HEK293 (cell line): ENCODE measurements at regions not wholly inside any gene's neighbourhood (a gene's known extent, or its start where the extent isn't known, plus 50 kb on each side); places are given as distances from the start of the nearest gene placed in this dataset.

Experiments used
- CTCF ChIA-PET: fragments of 350-600 bp; formaldehyde crosslinking; extraction: SDS; loops from one replicate; lab custom pipeline; 2021; ENCODE audit warnings: antibody characterized with exemption; lab: Yijun Ruan, JAX
- POLR2A ChIA-PET: fragments of 300-600 bp; formaldehyde crosslinking; extraction: SDS; loops from one replicate; lab custom pipeline; 2020; ENCODE audit warnings: antibody characterized with exemption, inconsistent platforms; lab: Yijun Ruan, JAX
- H3K27ac ChIP-seq: fragments of 200-500 bp; sonication (Bioruptor generic); 2 replicates; pipeline ENCODE4 v1.5.1; 2014; ENCODE audit warnings: low read depth, low read length, control low read depth, inconsistent platforms; ENCODE audit errors: extremely low read depth
- H3K36me3 ChIP-seq, 2 experiments: fragments of 200-500 bp in 1 of 2; sonication (Bioruptor generic) in 1 of 2; 1 replicate in 1 of 2; 2 replicates in 1 of 2; pipeline ENCODE4 v1.5.1; 2014 to 2017; ENCODE audit warnings: inconsistent platforms in 2 of 2, low read length in 2 of 2; ENCODE audit not compliant: control insufficient read depth in 2 of 2, insufficient read depth in 1 of 2
- H3K4me1 ChIP-seq: fragments of 200-500 bp; sonication (Bioruptor generic); 2 replicates; pipeline ENCODE4 v1.5.1; 2014; ENCODE audit warnings: mild to moderate bottlenecking, low read length, inconsistent platforms; ENCODE audit not compliant: control insufficient read depth, insufficient read depth
- H3K4me3 ChIP-seq: 2 replicates; pipeline ENCODE4 v1.5.1; 2011; ENCODE audit warnings: low read depth, mild to moderate bottlenecking, control low read depth, low read length, moderate library complexity
- H3K9me3 ChIP-seq: fragments of 200-500 bp; sonication (Bioruptor generic); 2 replicates; pipeline ENCODE4 v1.5.1; 2014; ENCODE audit warnings: low read depth, low read length, inconsistent platforms; ENCODE audit not compliant: control insufficient read depth, insufficient read depth
- GLI2 ChIP-seq: fragments of 450-650 bp; formaldehyde crosslinking; IDR thresholded peaks from 2 replicates; pipeline ENCODE4; 2017; ENCODE audit warnings: missing biosample characterization, missing genetic modification characterization, low read depth, borderline replicate concordance
- HOXC10 ChIP-seq: sonication (generic); formaldehyde crosslinking; IDR thresholded peaks from 2 replicates; pipeline ENCODE4 v1.8.1; 2023; ENCODE audit warnings: mild to moderate bottlenecking, missing genetic modification reagents
- KLF10 ChIP-seq: fragments of 450-650 bp; IDR thresholded peaks from 2 replicates; pipeline ENCODE4 v1.5.1; 2018; ENCODE audit warnings: missing biosample characterization, mild to moderate bottlenecking, missing genetic modification characterization
- ZFP69B ChIP-seq: fragments of 450-650 bp; formaldehyde crosslinking; IDR thresholded peaks from 2 replicates; pipeline ENCODE4 v1.5.1; 2016; ENCODE audit warnings: missing biosample characterization, missing genetic modification characterization
- ZNF10 ChIP-seq: fragments of 450-650 bp; formaldehyde crosslinking; IDR thresholded peaks from 2 replicates; pipeline ENCODE4 v1.5.1; 2017; ENCODE audit warnings: missing biosample characterization, missing genetic modification characterization
- ZNF140 ChIP-seq: fragments of 450-650 bp; formaldehyde crosslinking; IDR thresholded peaks from 2 replicates; pipeline ENCODE4 v1.5.1; 2016; ENCODE audit warnings: missing biosample characterization, missing genetic modification characterization
- ZNF2 ChIP-seq: fragments of 450-650 bp; formaldehyde crosslinking; IDR thresholded peaks from 2 replicates; pipeline ENCODE4 v1.5.1; 2016; ENCODE audit warnings: missing biosample characterization, missing genetic modification characterization
- ZNF223 ChIP-seq: fragments of 450-650 bp; formaldehyde crosslinking; IDR thresholded peaks from 2 replicates; pipeline ENCODE4 v1.5.1; 2016; ENCODE audit warnings: missing biosample characterization, missing genetic modification characterization
- ZNF274 ChIP-seq, 2 experiments: fragments of 200-500 bp in 1 of 2; fragments of 450-650 bp in 1 of 2; sonication (Bioruptor generic) in 1 of 2; formaldehyde crosslinking in 1 of 2; IDR thresholded peaks; 2 replicates each; pipeline versions ENCODE4 v1.5.1 to v1.6.1; 2014 to 2016; ENCODE audit warnings: borderline replicate concordance in 1 of 2, inconsistent platforms in 1 of 2, low read length in 1 of 2, missing biosample characterization in 1 of 2, missing genetic modification characterization in 1 of 2
- ZNF391 ChIP-seq: fragments of 450-650 bp; formaldehyde crosslinking; IDR thresholded peaks from 2 replicates; pipeline ENCODE4 v1.5.1; 2016; ENCODE audit warnings: low read depth, missing biosample characterization, missing genetic modification characterization, borderline replicate concordance
- ZNF416 ChIP-seq: fragments of 450-650 bp; formaldehyde crosslinking; IDR thresholded peaks from 2 replicates; pipeline ENCODE4 v1.5.1; 2016; ENCODE audit warnings: missing biosample characterization, missing genetic modification characterization
- ZNF561 ChIP-seq: fragments of 450-650 bp; IDR thresholded peaks from 2 replicates; pipeline ENCODE4 v1.5.1; 2018; ENCODE audit warnings: missing biosample characterization, missing genetic modification characterization, borderline replicate concordance
- ZNF600 ChIP-seq: fragments of 450-650 bp; formaldehyde crosslinking; IDR thresholded peaks from 2 replicates; pipeline ENCODE4 v1.5.1; 2016; ENCODE audit warnings: missing biosample characterization, missing genetic modification characterization
- ZNF629 ChIP-seq: fragments of 450-650 bp; formaldehyde crosslinking; IDR thresholded peaks from 2 replicates; pipeline ENCODE4 v1.5.1; 2017; ENCODE audit warnings: missing biosample characterization, missing genetic modification characterization
- ZNF701 ChIP-seq: fragments of 450-650 bp; formaldehyde crosslinking; IDR thresholded peaks from 2 replicates; pipeline ENCODE4 v1.5.1; 2016; ENCODE audit warnings: missing biosample characterization, missing genetic modification characterization
- ZNF747 ChIP-seq: fragments of 450-650 bp; formaldehyde crosslinking; IDR thresholded peaks from 2 replicates; pipeline ENCODE4 v1.5.1; 2016; ENCODE audit warnings: missing biosample characterization, missing genetic modification characterization
- ZNF768 ChIP-seq: fragments of 450-650 bp; formaldehyde crosslinking; IDR thresholded peaks from 2 replicates; pipeline ENCODE4 v1.5.1; 2018; ENCODE audit warnings: missing biosample characterization, mild to moderate bottlenecking, missing genetic modification characterization
- ZNF837 ChIP-seq: fragments of 450-650 bp; formaldehyde crosslinking; IDR thresholded peaks from 2 replicates; pipeline ENCODE4 v1.5.1; 2016; ENCODE audit warnings: missing biosample characterization, missing genetic modification characterization
- ZSCAN30 ChIP-seq: fragments of 450-650 bp; IDR thresholded peaks from 2 replicates; pipeline ENCODE4 v1.5.1; 2018; ENCODE audit warnings: missing biosample characterization, mild to moderate bottlenecking, missing genetic modification characterization, moderate library complexity
- TF ChIP-seq, protein P1 (sequence below): fragments of 450-650 bp; IDR thresholded peaks from 2 replicates; pipeline ENCODE4 v1.5.1; 2018; ENCODE audit warnings: missing biosample characterization, missing genetic modification characterization
- TF ChIP-seq, protein P2 (sequence below): fragments of 450-650 bp; formaldehyde crosslinking; conservative IDR thresholded peaks from 2 replicates; pipeline ENCODE4 v1.5.1; 2016; ENCODE audit warnings: low read depth, missing biosample characterization, missing genetic modification characterization
- TF ChIP-seq, protein P3 (sequence below): fragments of 450-650 bp; formaldehyde crosslinking; IDR thresholded peaks from 2 replicates; pipeline ENCODE4 v1.5.1; 2016; ENCODE audit warnings: missing biosample characterization, missing genetic modification characterization
- TF ChIP-seq, protein P4 (sequence below): fragments of 450-650 bp; formaldehyde crosslinking; IDR thresholded peaks from 2 replicates; pipeline ENCODE4 v1.5.1; 2016; ENCODE audit warnings: missing biosample characterization, missing genetic modification characterization
- TF ChIP-seq, protein P5 (sequence below): fragments of 450-650 bp; formaldehyde crosslinking; IDR thresholded peaks from 2 replicates; pipeline ENCODE4 v1.5.1; 2016; ENCODE audit warnings: missing biosample characterization, missing genetic modification characterization

DNA sequence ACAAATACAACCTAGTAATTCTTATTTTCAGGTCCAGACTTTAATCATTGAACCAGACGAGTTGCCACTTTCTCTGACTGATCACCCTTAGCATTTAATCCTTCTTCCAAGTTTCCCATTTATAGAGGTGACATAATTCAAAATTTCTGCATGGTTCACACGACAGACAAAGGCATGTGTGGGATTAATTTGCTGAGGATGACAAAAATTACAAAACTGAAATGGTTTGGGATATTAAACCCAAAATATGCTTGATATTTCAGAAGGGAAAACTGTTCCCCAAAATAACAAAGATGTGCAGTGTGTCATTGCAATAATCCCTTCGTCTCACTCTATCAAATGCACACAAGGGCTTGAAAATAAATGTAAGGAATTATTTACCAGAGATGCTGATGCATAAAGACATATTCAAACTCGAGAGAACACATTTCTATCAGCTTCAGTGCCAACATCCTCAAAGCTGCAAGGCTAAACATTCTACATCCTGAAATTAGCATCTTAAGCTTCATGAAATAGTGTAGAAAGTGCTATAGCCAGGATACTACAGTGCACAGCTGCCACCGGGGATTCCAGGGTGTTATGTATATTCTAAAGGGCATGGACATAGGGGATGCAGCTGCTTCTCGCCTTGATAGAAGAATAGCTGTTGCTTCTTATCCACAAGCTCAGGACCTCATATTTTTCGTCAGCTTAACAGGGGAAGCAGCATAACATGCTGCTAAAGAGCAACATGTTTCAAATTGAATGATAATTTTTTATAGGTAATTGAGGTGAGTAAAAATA is 198.7 kb upstream of the SLITRK1 start:
- POLR2A ChIA-PET = no interaction called here
- CTCF ChIA-PET = no interaction called here
- Histone ChIP-seq H3K27ac (no peak overlapping the region), H3K36me3 (no peaks in the 10 kb centered on the region), H3K4me3 (no peak overlapping the region), H3K9me3 (no peaks in the 10 kb centered on the region), H3K4me1 (no peaks in the 10 kb centered on the region)
- TF ChIP-seq ZNF140 (no peak), KLF10 (no peak), ZNF747 (no peak), ZNF561 (tag by site-specific recombination) (no peak), ZNF629 (tag by site-specific recombination) (no peak), GLI2 (tag by site-specific recombination) (no peak), ZNF2 (tag by site-specific recombination) (no peak), ZNF768 (tag by site-specific recombination) (no peak), ZNF391 (tag by site-specific recombination) (no peak), ZNF10 (tag by site-specific recombination) (no peak), ZNF274 (IDR thresholded peaks at IDR 0.05; ENCODE audit: low read length) (no peak), ZNF274 (tag by site-specific recombination; IDR thresholded peaks at IDR 0.05; ENCODE audit: borderline replicate concordance) (no peak), ZNF837 (tag by site-specific recombination) (no peak), ZFP69B (tag by site-specific recombination) (no peak), ZNF223 (tag by site-specific recombination) (no peak), ZNF416 (tag by site-specific recombination) (no peak)
- TF ChIP-seq, protein P1, sequence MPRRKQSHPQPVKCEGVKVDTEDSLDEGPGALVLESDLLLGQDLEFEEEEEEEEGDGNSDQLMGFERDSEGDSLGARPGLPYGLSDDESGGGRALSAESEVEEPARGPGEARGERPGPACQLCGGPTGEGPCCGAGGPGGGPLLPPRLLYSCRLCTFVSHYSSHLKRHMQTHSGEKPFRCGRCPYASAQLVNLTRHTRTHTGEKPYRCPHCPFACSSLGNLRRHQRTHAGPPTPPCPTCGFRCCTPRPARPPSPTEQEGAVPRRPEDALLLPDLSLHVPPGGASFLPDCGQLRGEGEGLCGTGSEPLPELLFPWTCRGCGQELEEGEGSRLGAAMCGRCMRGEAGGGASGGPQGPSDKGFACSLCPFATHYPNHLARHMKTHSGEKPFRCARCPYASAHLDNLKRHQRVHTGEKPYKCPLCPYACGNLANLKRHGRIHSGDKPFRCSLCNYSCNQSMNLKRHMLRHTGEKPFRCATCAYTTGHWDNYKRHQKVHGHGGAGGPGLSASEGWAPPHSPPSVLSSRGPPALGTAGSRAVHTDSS (tag by site-specific recombination) = no peak
- TF ChIP-seq, protein P2, sequence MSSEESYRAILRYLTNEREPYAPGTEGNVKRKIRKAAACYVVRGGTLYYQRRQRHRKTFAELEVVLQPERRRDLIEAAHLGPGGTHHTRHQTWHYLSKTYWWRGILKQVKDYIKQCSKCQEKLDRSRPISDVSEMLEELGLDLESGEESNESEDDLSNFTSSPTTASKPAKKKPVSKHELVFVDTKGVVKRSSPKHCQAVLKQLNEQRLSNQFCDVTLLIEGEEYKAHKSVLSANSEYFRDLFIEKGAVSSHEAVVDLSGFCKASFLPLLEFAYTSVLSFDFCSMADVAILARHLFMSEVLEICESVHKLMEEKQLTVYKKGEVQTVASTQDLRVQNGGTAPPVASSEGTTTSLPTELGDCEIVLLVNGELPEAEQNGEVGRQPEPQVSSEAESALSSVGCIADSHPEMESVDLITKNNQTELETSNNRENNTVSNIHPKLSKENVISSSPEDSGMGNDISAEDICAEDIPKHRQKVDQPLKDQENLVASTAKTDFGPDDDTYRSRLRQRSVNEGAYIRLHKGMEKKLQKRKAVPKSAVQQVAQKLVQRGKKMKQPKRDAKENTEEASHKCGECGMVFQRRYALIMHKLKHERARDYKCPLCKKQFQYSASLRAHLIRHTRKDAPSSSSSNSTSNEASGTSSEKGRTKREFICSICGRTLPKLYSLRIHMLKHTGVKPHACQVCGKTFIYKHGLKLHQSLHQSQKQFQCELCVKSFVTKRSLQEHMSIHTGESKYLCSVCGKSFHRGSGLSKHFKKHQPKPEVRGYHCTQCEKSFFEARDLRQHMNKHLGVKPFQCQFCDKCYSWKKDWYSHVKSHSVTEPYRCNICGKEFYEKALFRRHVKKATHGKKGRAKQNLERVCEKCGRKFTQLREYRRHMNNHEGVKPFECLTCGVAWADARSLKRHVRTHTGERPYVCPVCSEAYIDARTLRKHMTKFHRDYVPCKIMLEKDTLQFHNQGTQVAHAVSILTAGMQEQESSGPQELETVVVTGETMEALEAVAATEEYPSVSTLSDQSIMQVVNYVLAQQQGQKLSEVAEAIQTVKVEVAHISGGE (tag by site-specific recombination) = no peak
- TF ChIP-seq, protein P3, sequence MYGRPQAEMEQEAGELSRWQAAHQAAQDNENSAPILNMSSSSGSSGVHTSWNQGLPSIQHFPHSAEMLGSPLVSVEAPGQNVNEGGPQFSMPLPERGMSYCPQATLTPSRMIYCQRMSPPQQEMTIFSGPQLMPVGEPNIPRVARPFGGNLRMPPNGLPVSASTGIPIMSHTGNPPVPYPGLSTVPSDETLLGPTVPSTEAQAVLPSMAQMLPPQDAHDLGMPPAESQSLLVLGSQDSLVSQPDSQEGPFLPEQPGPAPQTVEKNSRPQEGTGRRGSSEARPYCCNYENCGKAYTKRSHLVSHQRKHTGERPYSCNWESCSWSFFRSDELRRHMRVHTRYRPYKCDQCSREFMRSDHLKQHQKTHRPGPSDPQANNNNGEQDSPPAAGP (tag by site-specific recombination) = no peak

DNA sequence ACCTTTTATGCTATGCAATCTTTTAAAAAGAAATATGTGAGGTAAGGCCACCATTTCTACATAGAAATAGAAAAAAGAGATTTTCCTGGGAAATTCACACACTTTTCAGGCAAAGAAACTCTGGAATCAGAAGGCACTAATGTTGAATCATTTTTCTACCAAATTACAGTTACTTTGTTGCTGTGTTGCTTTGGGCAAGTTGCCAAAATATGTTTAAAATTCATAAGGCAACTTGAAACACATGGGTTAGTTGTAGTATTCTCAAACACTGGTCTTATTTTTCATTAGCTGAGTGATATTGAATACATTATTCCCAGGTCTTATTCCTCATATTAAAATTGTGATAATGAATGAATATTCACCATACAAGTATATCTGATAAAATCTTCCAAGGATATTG is 195.0 kb upstream of the SLITRK1 start:
- ChIA-PET POLR2A (no interaction called here), CTCF (no interaction called here)
- Histone ChIP-seq H3K4me3 (no peak overlapping the region), H3K9me3 (no peaks in the 10 kb centered on the region), H3K27ac (no peak overlapping the region), H3K4me1 (no peaks in the 10 kb centered on the region), H3K36me3 (no peaks in the 10 kb centered on the region)
- TF ChIP-seq HOXC10 (CRISPR knock-in tag) (no peak), ZNF701 (tag by site-specific recombination) (no peak), ZNF600 (no peak), ZSCAN30 (no peak)
- TF ChIP-seq, protein P4, sequence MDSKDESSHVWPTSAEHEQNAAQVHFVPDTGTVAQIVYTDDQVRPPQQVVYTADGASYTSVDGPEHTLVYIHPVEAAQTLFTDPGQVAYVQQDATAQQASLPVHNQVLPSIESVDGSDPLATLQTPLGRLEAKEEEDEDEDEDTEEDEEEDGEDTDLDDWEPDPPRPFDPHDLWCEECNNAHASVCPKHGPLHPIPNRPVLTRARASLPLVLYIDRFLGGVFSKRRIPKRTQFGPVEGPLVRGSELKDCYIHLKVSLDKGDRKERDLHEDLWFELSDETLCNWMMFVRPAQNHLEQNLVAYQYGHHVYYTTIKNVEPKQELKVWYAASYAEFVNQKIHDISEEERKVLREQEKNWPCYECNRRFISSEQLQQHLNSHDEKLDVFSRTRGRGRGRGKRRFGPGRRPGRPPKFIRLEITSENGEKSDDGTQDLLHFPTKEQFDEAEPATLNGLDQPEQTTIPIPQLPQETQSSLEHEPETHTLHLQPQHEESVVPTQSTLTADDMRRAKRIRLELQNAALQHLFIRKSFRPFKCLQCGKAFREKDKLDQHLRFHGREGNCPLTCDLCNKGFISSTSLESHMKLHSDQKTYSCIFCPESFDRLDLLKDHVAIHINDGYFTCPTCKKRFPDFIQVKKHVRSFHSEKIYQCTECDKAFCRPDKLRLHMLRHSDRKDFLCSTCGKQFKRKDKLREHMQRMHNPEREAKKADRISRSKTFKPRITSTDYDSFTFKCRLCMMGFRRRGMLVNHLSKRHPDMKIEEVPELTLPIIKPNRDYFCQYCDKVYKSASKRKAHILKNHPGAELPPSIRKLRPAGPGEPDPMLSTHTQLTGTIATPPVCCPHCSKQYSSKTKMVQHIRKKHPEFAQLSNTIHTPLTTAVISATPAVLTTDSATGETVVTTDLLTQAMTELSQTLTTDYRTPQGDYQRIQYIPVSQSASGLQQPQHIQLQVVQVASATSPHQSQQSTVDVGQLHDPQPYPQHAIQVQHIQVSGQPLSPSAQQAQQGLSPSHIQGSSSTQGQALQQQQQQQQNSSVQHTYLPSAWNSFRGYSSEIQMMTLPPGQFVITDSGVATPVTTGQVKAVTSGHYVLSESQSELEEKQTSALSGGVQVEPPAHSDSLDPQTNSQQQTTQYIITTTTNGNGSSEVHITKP (tag by site-specific recombination) = no peak
- TF ChIP-seq, protein P5, sequence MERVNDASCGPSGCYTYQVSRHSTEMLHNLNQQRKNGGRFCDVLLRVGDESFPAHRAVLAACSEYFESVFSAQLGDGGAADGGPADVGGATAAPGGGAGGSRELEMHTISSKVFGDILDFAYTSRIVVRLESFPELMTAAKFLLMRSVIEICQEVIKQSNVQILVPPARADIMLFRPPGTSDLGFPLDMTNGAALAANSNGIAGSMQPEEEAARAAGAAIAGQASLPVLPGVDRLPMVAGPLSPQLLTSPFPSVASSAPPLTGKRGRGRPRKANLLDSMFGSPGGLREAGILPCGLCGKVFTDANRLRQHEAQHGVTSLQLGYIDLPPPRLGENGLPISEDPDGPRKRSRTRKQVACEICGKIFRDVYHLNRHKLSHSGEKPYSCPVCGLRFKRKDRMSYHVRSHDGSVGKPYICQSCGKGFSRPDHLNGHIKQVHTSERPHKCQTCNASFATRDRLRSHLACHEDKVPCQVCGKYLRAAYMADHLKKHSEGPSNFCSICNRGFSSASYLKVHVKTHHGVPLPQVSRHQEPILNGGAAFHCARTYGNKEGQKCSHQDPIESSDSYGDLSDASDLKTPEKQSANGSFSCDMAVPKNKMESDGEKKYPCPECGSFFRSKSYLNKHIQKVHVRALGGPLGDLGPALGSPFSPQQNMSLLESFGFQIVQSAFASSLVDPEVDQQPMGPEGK (tag by site-specific recombination) = no peak
